K562 (cell line): ENCODE measurements at regions not wholly inside any gene's neighbourhood (a gene's known extent, or its start where the extent isn't known, plus 50 kb on each side); places are given as distances from the start of the nearest gene placed in this dataset.
"Not testable (repeated sequence)": the region's sequence is repeated elsewhere in the genome, so short reads cannot be mapped to it uniquely, and the experiment has no call there.

Experiments
- ATAC-seq: fragments of 200-7000 bp; cut with Tn5 transposase; 3 replicates; pipeline ENCODE4 v1.9.1; 2020; ENCODE audit warnings: moderate library complexity
- BruUV-seq: library from RNA; stranded (reverse); fragments of 400-500 nt; replicated peaks from 2 replicates; lab custom pipeline; 2021; lab: Mats Ljungman, UMichigan
- CTCF ChIA-PET: fragments of 300-600 bp; formaldehyde crosslinking; extraction: SDS; loops from one replicate; lab custom pipeline; 2021; ENCODE audit warnings: low intra/inter-chr PET ratio; lab: Yijun Ruan, JAX
- POLR2A ChIA-PET: fragments of 300-600, 350-650 bp; sonication (Branson Sonifier 250); formaldehyde crosslinking; extraction: SDS; loops from one replicate; lab custom pipeline; 2021; ENCODE audit warnings: antibody characterized with exemption, inconsistent platforms; lab: Yijun Ruan, JAX
- DNase-seq, 4 experiments: peaks; one replicate each; pipeline versions ENCODE4 v3.0.0 to v3.0.0-alpha.2; 2011 to 2018; ENCODE audit warnings: low spot score in 3 of 4, mixed read lengths in 3 of 4; ENCODE audit errors: extremely low read depth in 1 of 4
- FAIRE-seq: peaks from 2 replicates; lab custom pipeline; 2011; peaks lifted over from hg19 to GRCh38; lab: Jason Lieb, UNC
- H2AFZ ChIP-seq: 2 replicates; pipeline ENCODE4 v1.6.0; 2011; ENCODE audit warnings: low read depth, low read length, control low read depth, inconsistent platforms
- H3K27ac ChIP-seq: fragments of 200-600 bp; 3 replicates; pipeline ENCODE4 v1.8.0; 2011; ENCODE audit warnings: low read depth, mild to moderate bottlenecking, control low read depth, inconsistent platforms, low read length, moderate library complexity, mixed read lengths; ENCODE audit errors: extremely low read depth
- H3K27me3 ChIP-seq, 2 experiments: fragments of 300-600 bp in 1 of 2; 2 replicates in 1 of 2; 3 replicates in 1 of 2; pipeline versions ENCODE4 v1.6.0 to v1.8.0; 2011; ENCODE audit warnings: inconsistent platforms in 2 of 2, low read length in 2 of 2, mild to moderate bottlenecking in 1 of 2, mixed read lengths in 1 of 2, moderate library complexity in 1 of 2; ENCODE audit not compliant: control insufficient read depth in 2 of 2, insufficient read depth in 2 of 2
- H3K36me3 ChIP-seq: fragments of 300-600 bp; 3 replicates; pipeline ENCODE4 v1.8.0; 2011; ENCODE audit warnings: mild to moderate bottlenecking, low read length, inconsistent platforms; ENCODE audit not compliant: control insufficient read depth, insufficient read depth
- H3K4me1 ChIP-seq, 2 experiments: fragments of 200-600 bp in 1 of 2; replicated peaks in 1 of 2; 2 replicates in 1 of 2; 3 replicates in 1 of 2; pipeline versions ENCODE4 v1.5.1 to v1.8.0; 2011; ENCODE audit warnings: inconsistent platforms in 2 of 2, low read length in 2 of 2, mild to moderate bottlenecking in 1 of 2, mixed read lengths in 1 of 2, moderate library complexity in 1 of 2; ENCODE audit not compliant: control insufficient read depth in 2 of 2, insufficient read depth in 2 of 2
- H3K4me2 ChIP-seq: 2 replicates; pipeline ENCODE4 v1.6.1; 2011; ENCODE audit warnings: low read length, control low read depth, inconsistent platforms, mixed read lengths; ENCODE audit not compliant: insufficient read depth
- H3K4me3 ChIP-seq: fragments of 200-600 bp; sonication (generic), shearing (Covaris generic); 2 replicates; pipeline ENCODE4 v1.5.1; 2016; ENCODE audit warnings: control low read depth, inconsistent platforms
- H3K79me2 ChIP-seq: fragments of 200-600 bp; 3 replicates; pipeline ENCODE4 v1.8.0; 2011; ENCODE audit warnings: low read length, inconsistent platforms; ENCODE audit not compliant: control insufficient read depth, insufficient read depth
- H3K9ac ChIP-seq, 2 experiments: 2 replicates each; pipeline versions ENCODE4 v1.6.0 to v1.6.1; 2011; ENCODE audit warnings: low read depth in 2 of 2, low read length in 2 of 2, control low read depth in 1 of 2, inconsistent platforms in 1 of 2, mild to moderate bottlenecking in 1 of 2, mixed read lengths in 1 of 2; ENCODE audit not compliant: insufficient read depth in 1 of 2
- H3K9me1 ChIP-seq: one replicate; pipeline ENCODE4 v1.6.0; 2011; ENCODE audit warnings: inconsistent platforms, mild to moderate bottlenecking, low read length, moderate library complexity; ENCODE audit not compliant: control insufficient read depth, insufficient read depth
- H3K9me3 ChIP-seq: replicated peaks from 2 replicates; pipeline ENCODE4 v1.5.1; 2011; ENCODE audit warnings: low read depth, low read length, inconsistent platforms; ENCODE audit not compliant: control insufficient read depth, insufficient read depth
- H4K20me1 ChIP-seq: replicated peaks from 2 replicates; pipeline ENCODE4 v1.6.1; 2011; ENCODE audit warnings: low read length, inconsistent platforms, mixed read lengths; ENCODE audit not compliant: control insufficient read depth, insufficient read depth
- CHAMP1 ChIP-seq: fragments of 450-650 bp; IDR thresholded peaks from 2 replicates; pipeline ENCODE4 v1.6.1; 2016; ENCODE audit warnings: mild to moderate bottlenecking
- TRIM24 ChIP-seq, 2 experiments: fragments of 450-650 bp; IDR thresholded peaks; 2 replicates each; pipeline ENCODE4 v1.6.1; 2016
- ZBTB33 ChIP-seq: sonication (generic); formaldehyde crosslinking; IDR thresholded peaks from 2 replicates; pipeline ENCODE4 v1.8.1; 2023; ENCODE audit warnings: mild to moderate bottlenecking, missing genetic modification reagents
- ZNF431 ChIP-seq: sonication (generic); formaldehyde crosslinking; IDR thresholded peaks from 2 replicates; pipeline ENCODE4 v1.8.0; 2022; ENCODE audit warnings: mild to moderate bottlenecking, missing genetic modification reagents
- WGBS: fragments of 100-300 bp; shearing (Covaris generic); methylation state at CpG from one replicate; pipeline ENCODE4 v1.1.6; 2016; ENCODE audit warnings: low coverage, mixed read lengths; ENCODE audit not compliant: insufficient coverage; ENCODE audit errors: missing lambda C conversion rate; 5-methylcytosine and 5-hydroxymethylcytosine counted together
- in situ Hi-C: fragments of 300-500 bp; cut with MboI; formaldehyde crosslinking; loops from 4 replicates; pipeline ENCODE4 v1.15.0; 2018; ENCODE audit warnings: inconsistent platforms, mixed read lengths
- intact Hi-C: fragments of 100-400 bp; cut with micrococcal nuclease; formaldehyde crosslinking; loops from 2 replicates; pipeline ENCODE4 v1.14.2; 2022

- BruUV-seq, H3K9me1 ChIP-seq, H2AFZ ChIP-seq, intact Hi-C loops, H3K9ac ChIP-seq, in situ Hi-C loops, H3K4me2 ChIP-seq, ATAC-seq, POLR2A ChIA-PET, H3K36me3 ChIP-seq, DNase-seq, H4K20me1 ChIP-seq, H3K4me3 ChIP-seq, CTCF ChIA-PET, FAIRE-seq, H3K27ac ChIP-seq, H3K9me3 ChIP-seq, H3K27me3 ChIP-seq, H3K79me2 ChIP-seq: not testable (repeated sequence)
- 47% methylated on average over 4 of the region's 4 CpGs for WGBS
- TF ChIP-seq TRIM24 (IDR thresholded peaks at IDR 0.05) (peak in 1 of 2 experiments; percentile 68; a peak in 1 of 4 replicates), ZBTB33 (CRISPR knock-in tag) (peak; percentile 74), ZNF431 (peak; percentile 99), CHAMP1 (0 out of 2 replicates have a peak, but pooled peaks have one; percentile 46)
- H3K4me1 ChIP-seq, result peaks cover 7 to 11% of the 10 kb centered on the region in 2 experiments; a peak in 3 of 5 replicates
These were observed 98.1 kb downstream of the ARRDC3 start for GRCh38 chr5:91285062-91285461.
